GM21717 (cell line): ENCODE measurements at regions not wholly inside any gene's neighbourhood (a gene's known extent, or its start where the extent isn't known, plus 50 kb on each side); places are given as distances from the start of the nearest gene placed in this dataset.

Source experiments
- ATAC-seq: cut with Tn5 transposase; IDR thresholded peaks from one replicate; pipeline ENCODE4 v1.9.1; 2021; ENCODE audit warnings: mild to moderate bottlenecking, moderate library complexity; ENCODE audit not compliant: unreplicated experiment

- no peak for ATAC-seq
These were observed 82.9 kb downstream of the ELOVL4 start for GRCh38 chr6:79864421-79864820.

- no peak for ATAC-seq
These were observed 83.4 kb downstream of the ELOVL4 start for GRCh38 chr6:79864001-79864400.

- ATAC-seq, result no peak
These were observed 83.8 kb downstream of the ELOVL4 start for GRCh38 chr6:79863566-79863965.

- ATAC-seq, result no peak
These were observed 84.6 kb downstream of the ELOVL4 start for GRCh38 chr6:79862711-79863110.

- ATAC-seq, result no peak
These were observed 85.2 kb downstream of the ELOVL4 start for GRCh38 chr6:79862126-79862525.

- no peak for ATAC-seq
These were observed 86.3 kb downstream of the ELOVL4 start for GRCh38 chr6:79861023-79861422.

- ATAC-seq, result no peak
These were observed 99.9 kb downstream of the ELOVL4 start for GRCh38 chr6:79847426-79847825.

- peak; percentile 64 for ATAC-seq
These were observed 104.8 kb downstream of the ELOVL4 start for GRCh38 chr6:79842376-79843040.

- ATAC-seq, result no peak
These were observed 105.6 kb downstream of the ELOVL4 start for GRCh38 chr6:79841577-79842375.

GRCh38 chr6:79838851-79839250 lies 108.5 kb downstream of the ELOVL4 start:
- ATAC-seq, result no peak

GRCh38 chr6:79833964-79834284 lies 113.4 kb downstream of the ELOVL4 start:
- ATAC-seq, result no peak

GRCh38 chr6:79833264-79833963 lies 113.9 kb downstream of the ELOVL4 start:
- ATAC-seq, result no peak

- no peak for ATAC-seq
These were observed 114.6 kb downstream of the ELOVL4 start for GRCh38 chr6:79832723-79833122.

- ATAC-seq, result no peak
These were observed 123.2 kb downstream of the ELOVL4 start for GRCh38 chr6:79824202-79824601.

GRCh38 chr6:79821859-79822258 lies 125.5 kb downstream of the ELOVL4 start:
- ATAC-seq, result no peak

GRCh38 chr6:79818471-79818870 lies 128.9 kb downstream of the ELOVL4 start:
- no peak for ATAC-seq

- ATAC-seq, result no peak
These were observed 132.4 kb downstream of the ELOVL4 start for GRCh38 chr6:79814940-79815339.

GRCh38 chr6:79813854-79814709 lies 133.3 kb downstream of the ELOVL4 start:
- ATAC-seq, result peak; percentile 87

- ATAC-seq, result no peak
These were observed 134.1 kb downstream of the ELOVL4 start for GRCh38 chr6:79813143-79813850.

GRCh38 chr6:79812195-79812594 lies 135.2 kb downstream of the ELOVL4 start:
- no peak for ATAC-seq
